Kidney (tissue), 13 donors: ENCODE measurements at regions not wholly inside any gene's neighbourhood (a gene's known extent, or its start where the extent isn't known, plus 50 kb on each side); places are given as distances from the start of the nearest gene placed in this dataset.

Source experiments
- DNase-seq, 5 donors: peaks; one replicate each; pipeline ENCODE4 v3.0.0-alpha.2; 2013 to 2020
- FAIRE-seq: peaks from 2 replicates; lab custom pipeline; 2012; peaks lifted over from hg19 to GRCh38; lab: Jason Lieb, UNC
- H3K27ac ChIP-seq, 2 donors: one replicate each; pipeline ENCODE4 v1.7.0; 2013; ENCODE audit warnings: low read depth in 2 of 2, low read length in 2 of 2, inconsistent platforms in 1 of 2
- H3K27me3 ChIP-seq: one replicate; pipeline ENCODE4 v1.7.1; 2013; ENCODE audit warnings: low read length, inconsistent platforms; ENCODE audit not compliant: control insufficient read depth, insufficient read depth
- H3K36me3 ChIP-seq, 3 donors: one replicate each; pipeline versions ENCODE4 v1.7.0 to v1.7.1; 2013; ENCODE audit warnings: low read length in 3 of 3, control low read depth in 1 of 3, inconsistent platforms in 1 of 3; ENCODE audit not compliant: insufficient read depth in 3 of 3, control insufficient read depth in 2 of 3
- H3K4me1 ChIP-seq, 3 donors: one replicate each; pipeline versions ENCODE4 v1.7.0 to v1.7.1; 2013; ENCODE audit warnings: low read length in 3 of 3, inconsistent platforms in 1 of 3, low read depth in 1 of 3; ENCODE audit not compliant: control insufficient read depth in 2 of 3, insufficient read depth in 2 of 3
- H3K4me3 ChIP-seq, 3 donors: one replicate each; pipeline versions ENCODE4 v1.7.0 to v1.8.1; 2013; ENCODE audit warnings: low read length in 3 of 3, control low read depth in 1 of 3, inconsistent platforms in 1 of 3
- H3K9ac ChIP-seq, 3 donors: one replicate each; pipeline versions ENCODE4 v1.7.0 to v1.7.1; 2013; ENCODE audit warnings: low read length in 3 of 3, control low read depth in 1 of 3, inconsistent platforms in 1 of 3
- H3K9me3 ChIP-seq, 3 donors: one replicate each; pipeline versions ENCODE4 v1.7.0 to v1.7.1; 2013; ENCODE audit warnings: low read length in 3 of 3, control low read depth in 1 of 3, inconsistent platforms in 1 of 3; ENCODE audit not compliant: control insufficient read depth in 2 of 3, insufficient read depth in 1 of 3
- CTCF ChIP-seq: IDR thresholded peaks from 3 replicates; pipeline ENCODE4 v1.5.1; 2012; ENCODE audit warnings: mild to moderate bottlenecking, moderate library complexity, borderline replicate concordance; ENCODE audit not compliant: insufficient read depth; ENCODE audit errors: extremely low read depth
- intact Hi-C: fragments of 100-400 bp; cut with DNase I; formaldehyde crosslinking; loops from one replicate; pipeline ENCODE4 v1.11.1; 2022
- donor health status: control.
- donor health status: control.
- donor health status: control.
- donor health status: control.
- donor health status: control.
- donor health status: DM: yes; HTN: yes; CAD: no.
- donor health status: Normal renal cell carcinoma (clear cell type).

DNA sequence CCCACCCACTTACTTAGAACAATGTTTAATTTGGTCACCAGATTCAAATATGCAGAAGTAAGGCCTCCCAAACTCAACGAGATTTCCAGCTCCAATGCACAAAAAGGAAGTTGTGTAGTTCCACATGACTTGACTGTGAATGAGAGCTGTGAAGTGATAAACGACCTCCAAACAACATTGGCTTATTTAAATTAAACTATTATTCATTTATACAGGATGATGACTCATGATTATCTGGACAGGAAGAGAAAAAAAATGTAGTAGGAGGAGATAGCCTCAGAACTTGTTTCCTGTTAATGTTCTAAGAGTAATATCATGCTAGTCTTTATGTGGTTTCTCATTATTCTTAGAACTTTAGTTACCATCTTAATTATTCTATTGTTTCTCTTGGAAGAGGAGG lies 237.3 kb downstream of the C1D start:
- no peak overlapping the region for H3K4me3 ChIP-seq
- no peaks in the 10 kb centered on the region for H3K9me3 ChIP-seq
- FAIRE-seq (no peak), DNase-seq (peak in 2 of 5 donors; percentile 57 to 73)
- H3K4me1 ChIP-seq = no peaks in the 10 kb centered on the region
- TF ChIP-seq CTCF = no peak
- intact Hi-C loops = no loop called here
- peak overlapping the region in 1 of 2 donors; percentile 3 for H3K27ac ChIP-seq
- no peak overlapping the region for H3K9ac ChIP-seq
- no peaks in the 10 kb centered on the region for H3K36me3 ChIP-seq
- no peaks in the 10 kb centered on the region for H3K27me3 ChIP-seq

DNA sequence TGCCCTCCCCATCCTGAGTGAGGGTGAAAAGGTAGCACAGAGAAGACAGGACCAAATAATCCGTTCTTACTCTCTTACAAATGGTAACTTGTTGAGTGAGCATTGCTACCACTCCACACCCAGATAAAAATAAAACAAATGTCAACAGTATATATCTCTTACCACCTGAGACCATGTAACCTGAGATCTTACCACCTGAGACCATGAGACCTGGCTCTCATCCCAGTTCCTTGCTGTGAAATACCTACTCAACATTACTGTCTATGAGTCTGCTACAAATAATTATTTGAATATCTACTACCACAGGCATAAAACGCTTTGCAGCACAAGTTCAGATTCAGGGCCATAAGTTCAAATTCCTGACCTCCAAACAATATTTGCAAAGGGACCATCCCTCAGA lies 234.7 kb downstream of the C1D start:
- intact Hi-C loops = no loop called here
- no peaks in the 10 kb centered on the region for H3K9me3 ChIP-seq
- H3K27me3 ChIP-seq = no peaks in the 10 kb centered on the region
- H3K27ac ChIP-seq = no peak overlapping the region
- no peak for TF ChIP-seq CTCF
- no peaks in the 10 kb centered on the region for H3K4me1 ChIP-seq
- FAIRE-seq (no peak), DNase-seq (no peak)
- H3K4me3 ChIP-seq = no peak overlapping the region
- H3K36me3 ChIP-seq = no peaks in the 10 kb centered on the region
- no peak overlapping the region for H3K9ac ChIP-seq

- FAIRE-seq = no peak
- no peaks in the 10 kb centered on the region for H3K36me3 ChIP-seq
- intact Hi-C loops = no loop called here
- TF ChIP-seq CTCF = no peak
- H3K4me1 ChIP-seq = no peaks in the 10 kb centered on the region
- no peak overlapping the region for H3K9ac ChIP-seq
- no peak overlapping the region for H3K27ac ChIP-seq
- H3K9me3 ChIP-seq = no peaks in the 10 kb centered on the region
- no peak overlapping the region for H3K4me3 ChIP-seq
- H3K27me3 ChIP-seq = no peaks in the 10 kb centered on the region
- no peak for DNase-seq
Measured at GRCh38 chr2:67829470-67829869, 233.3 kb downstream of the C1D start.

DNA sequence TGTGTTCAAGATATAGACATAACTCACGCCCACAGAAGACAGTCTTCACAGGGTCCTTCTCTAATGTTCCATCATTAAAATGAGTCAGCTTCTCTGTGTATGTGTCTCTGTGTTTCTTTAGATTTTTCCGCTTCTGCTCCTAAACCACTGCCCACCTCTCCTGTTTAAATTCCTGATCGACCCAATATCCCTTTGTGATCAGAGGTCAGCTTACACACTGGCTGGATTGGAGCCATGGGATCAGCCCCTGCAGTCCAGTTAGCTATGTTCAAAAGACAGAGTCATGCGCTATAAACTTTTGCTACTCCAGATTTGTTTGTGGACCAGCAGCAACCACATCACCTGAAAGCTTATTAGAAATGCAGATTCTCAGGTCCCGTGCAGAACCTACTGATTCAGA lies 229.2 kb downstream of the C1D start:
- Histone ChIP-seq H3K27ac (no peak overlapping the region), H3K9me3 (no peaks in the 10 kb centered on the region), H3K36me3 (no peaks in the 10 kb centered on the region), H3K9ac (no peak overlapping the region), H3K27me3 (no peaks in the 10 kb centered on the region), H3K4me3 (no peak overlapping the region), H3K4me1 (no peaks in the 10 kb centered on the region)
- TF ChIP-seq CTCF = no peak
- FAIRE-seq (no peak), DNase-seq (no peak)
- intact Hi-C loops = no loop called here
